GM23338 (cell line): ENCODE measurements at regions not wholly inside any gene's neighbourhood (a gene's known extent, or its start where the extent isn't known, plus 50 kb on each side); places are given as distances from the start of the nearest gene placed in this dataset.

Experiments used
- ATAC-seq: fragments of 200-7000 bp; cut with Tn5 transposase; 3 replicates; pipeline ENCODE4 v1.9.1; 2020
- DNase-seq: peaks from one replicate; pipeline ENCODE4 v3.0.0-alpha.2; 2015; ENCODE audit warnings: low spot score
- H2AFZ ChIP-seq: fragments of 200-600 bp; sonication (generic); 2 replicates; pipeline ENCODE4 v1.8.0; 2016; ENCODE audit warnings: antibody characterized with exemption, mild to moderate bottlenecking, moderate library complexity
- H3F3A ChIP-seq: fragments of 200-600 bp; sonication (generic); replicated peaks from 2 replicates; pipeline ENCODE4 v1.8.0; 2017; ENCODE audit warnings: antibody characterized with exemption, mixed run types, low read depth
- H3K27ac ChIP-seq: fragments of 200-600 bp; sonication (generic); 2 replicates; pipeline ENCODE4 v1.6.1; 2016; ENCODE audit warnings: low read depth
- H3K27me3 ChIP-seq: fragments of 200-600 bp; sonication (generic); 2 replicates; pipeline ENCODE4 v1.8.0; 2016; ENCODE audit warnings: mild to moderate bottlenecking, mixed run types, moderate library complexity; ENCODE audit not compliant: insufficient read depth
- H3K36me3 ChIP-seq: fragments of 200-600 bp; sonication (generic); 2 replicates; pipeline ENCODE4 v1.8.0; 2016; ENCODE audit warnings: mild to moderate bottlenecking; ENCODE audit not compliant: insufficient read depth
- H3K4me1 ChIP-seq: fragments of 200-600 bp; sonication (generic); 2 replicates; pipeline ENCODE4 v1.8.0; 2016; ENCODE audit warnings: mild to moderate bottlenecking, moderate library complexity; ENCODE audit not compliant: insufficient read depth
- H3K4me2 ChIP-seq: fragments of 200-600 bp; sonication (generic); 2 replicates; pipeline ENCODE4 v1.7.1; 2017; ENCODE audit warnings: mixed run types
- H3K4me3 ChIP-seq: fragments of 200-600 bp; sonication (generic); 2 replicates; pipeline ENCODE4 v1.6.1; 2016; ENCODE audit warnings: mixed run types
- H3K79me2 ChIP-seq: fragments of 200-600 bp; sonication (generic); replicated peaks from 2 replicates; pipeline ENCODE4 v1.8.0; 2017; ENCODE audit warnings: mild to moderate bottlenecking; ENCODE audit not compliant: insufficient read depth
- H3K9me2 ChIP-seq: fragments of 200-600 bp; sonication (generic); 2 replicates; pipeline ENCODE4 v1.8.0; 2017; ENCODE audit not compliant: insufficient read depth
- H4K20me1 ChIP-seq: fragments of 200-600 bp; sonication (generic); replicated peaks from 2 replicates; pipeline ENCODE4 v1.8.0; 2017; ENCODE audit warnings: mild to moderate bottlenecking; ENCODE audit not compliant: insufficient read depth
- H3K27ac Mint-ChIP-seq: 2 replicates; pipeline ENCODE4 v1.8.0; 2020; ENCODE audit warnings: inconsistent platforms, mild to moderate bottlenecking, moderate library complexity, mixed read lengths
- H3K27me3 Mint-ChIP-seq: 3 replicates; pipeline ENCODE4 v1.8.0; 2022; ENCODE audit warnings: low read depth, mild to moderate bottlenecking, moderate library complexity, mixed read lengths, inconsistent platforms; ENCODE audit not compliant: insufficient read depth, poor library complexity
- H3K36me3 Mint-ChIP-seq: 3 replicates; pipeline ENCODE4 v1.8.0; 2021; ENCODE audit warnings: low read depth, mild to moderate bottlenecking, inconsistent platforms, moderate library complexity, mixed read lengths
- H3K4me1 Mint-ChIP-seq: 3 replicates; pipeline ENCODE4 v1.8.0; 2020; ENCODE audit warnings: mild to moderate bottlenecking, inconsistent platforms, mixed read lengths
- H3K4me3 Mint-ChIP-seq: 3 replicates; pipeline ENCODE4 v1.8.0; 2021; ENCODE audit warnings: moderate library complexity, mild to moderate bottlenecking, inconsistent platforms, mixed read lengths
- H3K9me3 Mint-ChIP-seq: 3 replicates; pipeline ENCODE4 v1.8.0; 2020; ENCODE audit warnings: moderate library complexity, mild to moderate bottlenecking, inconsistent platforms, mixed read lengths
- CREB1 ChIP-seq: fragments of 250-450 bp; sonication (Bioruptor Pico); IDR thresholded peaks from 2 replicates; pipeline ENCODE4 v1.5.0; 2020; ENCODE audit warnings: low read depth, mild to moderate bottlenecking, moderate library complexity
- ETS1 ChIP-seq: IDR thresholded peaks from 2 replicates; pipeline ENCODE4 v1.6.1; 2016; ENCODE audit warnings: antibody characterized with exemption
- EZH2 ChIP-seq: fragments of 200-600 bp; sonication (generic); IDR thresholded peaks from one replicate; pipeline ENCODE4 v1.8.0; 2017; ENCODE audit warnings: antibody characterized with exemption, mild to moderate bottlenecking, low read depth; ENCODE audit not compliant: unreplicated experiment
- JUNB ChIP-seq: IDR thresholded peaks from one replicate; pipeline ENCODE4 v1.6.1; 2016; ENCODE audit warnings: antibody characterized with exemption; ENCODE audit not compliant: unreplicated experiment
- POLR2AphosphoS5 ChIP-seq: IDR thresholded peaks from 2 replicates; pipeline ENCODE4 v1.6.1; 2016; ENCODE audit warnings: antibody characterized with exemption, low read depth
- STAT1 ChIP-seq: IDR thresholded peaks from one replicate; pipeline ENCODE4 v1.6.1; 2016; ENCODE audit warnings: antibody characterized with exemption; ENCODE audit not compliant: unreplicated experiment
- ZNF114 ChIP-seq: fragments of 250-450 bp; sonication (Bioruptor Pico); IDR thresholded peaks from 2 replicates; pipeline ENCODE4 v1.5.0; 2020; ENCODE audit warnings: mild to moderate bottlenecking, moderate library complexity
- ZNF331 ChIP-seq: fragments of 250-450 bp; sonication (Bioruptor Pico); IDR thresholded peaks from 2 replicates; pipeline ENCODE4 v1.5.0; 2020; ENCODE audit warnings: low read depth, mild to moderate bottlenecking, moderate library complexity
- ZNF462 ChIP-seq: fragments of 250-450 bp; sonication (Bioruptor Pico); IDR thresholded peaks from 2 replicates; pipeline ENCODE4 v1.5.0; 2020; ENCODE audit warnings: mild to moderate bottlenecking, moderate library complexity

- TF ChIP-seq ZNF462 (CRISPR knock-in tag) (no peak), EZH2 (no peak), STAT1 (no peak), POLR2AphosphoS5 (no peak), JUNB (no peak), ZNF331 (CRISPR knock-in tag) (no peak), ZNF114 (no peak), ETS1 (no peak)
These were observed 59.1 kb upstream of the COL8A1 start (continued) for GRCh38 chr3:99579246-99579645.

GRCh38 chr3:99578339-99578970, 59.9 kb upstream of the COL8A1 start:
- H3K9me3 Mint-ChIP-seq = no peaks in the 10 kb centered on the region
- no peaks in the 10 kb centered on the region for H3K36me3 ChIP-seq
- H3K4me3 Mint-ChIP-seq = no peak overlapping the region
- TF ChIP-seq CREB1 (CRISPR knock-in tag) = no peak
- TF ChIP-seq ZNF462 (CRISPR knock-in tag) = no peak

More at GRCh38 chr3:99578339-99578970, 59.9 kb upstream of the COL8A1 start:
- Mint-ChIP-seq H3K27ac (no peak overlapping the region), H3K4me1 (no peaks in the 10 kb centered on the region), H3K27me3 (peaks cover 1% of the 10 kb centered on the region), H3K36me3 (no peaks in the 10 kb centered on the region)
- Histone ChIP-seq H3K4me1 (no peaks in the 10 kb centered on the region), H3K27me3 (no peaks in the 10 kb centered on the region), H4K20me1 (no peaks in the 10 kb centered on the region), H3K79me2 (no peaks in the 10 kb centered on the region), H2AFZ (no peak overlapping the region), H3K9me2 (no peaks in the 10 kb centered on the region), H3K27ac (no peak overlapping the region), H3F3A (no peaks in the 10 kb centered on the region), H3K4me2 (no peak overlapping the region), H3K4me3 (no peak overlapping the region)
- no peak for DNase-seq
- ATAC-seq = no peak
